IMR-90 (cell line): ENCODE measurements at regions not wholly inside any gene's neighbourhood (a gene's known extent, or its start where the extent isn't known, plus 50 kb on each side); places are given as distances from the start of the nearest gene placed in this dataset.

Source experiments
- ATAC-seq: fragments of 200-7000 bp; cut with Tn5 transposase; 2 replicates; pipeline ENCODE4 v1.9.1; 2020; ENCODE audit warnings: low read depth, mild to moderate bottlenecking, moderate library complexity
- BruUV-seq: library from RNA; stranded (reverse); fragments of 400-500 nt; replicated peaks from 2 replicates; lab custom pipeline; 2021; lab: Mats Ljungman, UMichigan
- CTCF ChIA-PET: fragments of 300-600 bp; formaldehyde crosslinking; extraction: SDS; loops from one replicate; lab custom pipeline; 2021; ENCODE audit warnings: antibody characterized with exemption; lab: Yijun Ruan, JAX
- POLR2A ChIA-PET: fragments of 300-600 bp; sonication (Branson Sonifier 250); formaldehyde crosslinking; loops from one replicate; lab custom pipeline; 2022; ENCODE audit warnings: antibody characterized with exemption; ENCODE audit not compliant: unreplicated experiment; lab: Charles Lee
- DNase-seq: peaks from one replicate; pipeline ENCODE4 v3.0.0; 2013
- H2AFZ ChIP-seq: replicated peaks from 2 replicates; pipeline ENCODE3; 2013; ENCODE audit warnings: low read length, mild to moderate bottlenecking; ENCODE audit not compliant: poor library complexity
- H2AK5ac ChIP-seq: 2 replicates; pipeline ENCODE4 v1.6.1; 2013; ENCODE audit warnings: low read depth, low read length, inconsistent platforms
- H2AK9ac ChIP-seq: replicated peaks from 2 replicates; pipeline ENCODE3; 2013; ENCODE audit warnings: mild to moderate bottlenecking, low read depth, low read length, moderate library complexity; ENCODE audit not compliant: poor library complexity
- H2BK120ac ChIP-seq: 2 replicates; pipeline ENCODE4 v1.6.1; 2013; ENCODE audit warnings: low read depth, low read length, inconsistent platforms
- H2BK15ac ChIP-seq: 3 replicates; pipeline ENCODE4 v1.6.1; 2013; ENCODE audit warnings: low read depth, low read length, inconsistent platforms
- H2BK20ac ChIP-seq: 2 replicates; pipeline ENCODE4 v1.6.1; 2013; ENCODE audit warnings: low read depth, mild to moderate bottlenecking, inconsistent platforms, low read length, moderate library complexity
- H2BK5ac ChIP-seq: 2 replicates; pipeline ENCODE4 v1.6.1; 2013; ENCODE audit warnings: mild to moderate bottlenecking, low read depth, low read length, inconsistent platforms; ENCODE audit not compliant: poor library complexity, severe bottlenecking
- H3K14ac ChIP-seq: replicated peaks from 2 replicates; pipeline ENCODE4 v1.6.1; 2013; ENCODE audit warnings: low read depth, low read length, inconsistent platforms
- H3K18ac ChIP-seq: 2 replicates; pipeline ENCODE4 v1.6.1; 2013; ENCODE audit warnings: low read depth, low read length, control low read depth
- H3K23ac ChIP-seq: 2 replicates; pipeline ENCODE4 v1.6.1; 2013; ENCODE audit warnings: low read depth, low read length, inconsistent platforms
- H3K27ac ChIP-seq: 2 replicates; pipeline ENCODE4 v1.5.1; 2013; ENCODE audit warnings: mild to moderate bottlenecking, control low read depth, low read length; ENCODE audit not compliant: insufficient read depth
- H3K27me3 ChIP-seq: 2 replicates; pipeline ENCODE4 v1.6.1; 2013; ENCODE audit warnings: low read length; ENCODE audit not compliant: control insufficient read depth, insufficient read depth
- H3K36me3 ChIP-seq: 2 replicates; pipeline ENCODE4 v1.6.1; 2013; ENCODE audit warnings: low read length, mixed read lengths; ENCODE audit not compliant: control insufficient read depth, insufficient read depth
- H3K4ac ChIP-seq: 2 replicates; pipeline ENCODE4 v1.6.1; 2013; ENCODE audit warnings: low read depth, low read length, inconsistent platforms
- H3K4me1 ChIP-seq: 2 replicates; pipeline ENCODE4 v1.6.1; 2013; ENCODE audit warnings: low read length, mixed read lengths; ENCODE audit not compliant: control insufficient read depth, insufficient read depth
- H3K4me2 ChIP-seq: 2 replicates; pipeline ENCODE4 v1.6.1; 2013; ENCODE audit warnings: low read depth, mild to moderate bottlenecking, control low read depth, low read length, moderate library complexity
- H3K4me3 ChIP-seq: 2 replicates; pipeline ENCODE4 v1.5.1; 2013; ENCODE audit warnings: low read depth, mild to moderate bottlenecking, control low read depth, low read length, moderate library complexity; ENCODE audit not compliant: insufficient read depth
- H3K56ac ChIP-seq: 2 replicates; pipeline ENCODE4 v1.6.1; 2013; ENCODE audit warnings: low read length, inconsistent platforms; ENCODE audit not compliant: insufficient read depth; ENCODE audit errors: extremely low read depth
- H3K79me1 ChIP-seq, 2 experiments: 2 replicates each; pipeline ENCODE4 v1.6.1; 2013; ENCODE audit warnings: low read length in 2 of 2, inconsistent platforms in 1 of 2, low read depth in 1 of 2
- H3K9ac ChIP-seq: 2 replicates; pipeline ENCODE4 v1.6.1; 2013; ENCODE audit warnings: low read depth, low read length, control low read depth
- H3K9me1 ChIP-seq: 2 replicates; pipeline ENCODE4 v1.6.1; 2013; ENCODE audit warnings: low read length, inconsistent platforms; ENCODE audit not compliant: insufficient read depth
- H3K9me3 ChIP-seq: 2 replicates; pipeline ENCODE4 v1.6.1; 2013; ENCODE audit warnings: low read length; ENCODE audit not compliant: control insufficient read depth, insufficient read depth
- H4K20me1 ChIP-seq: 2 replicates; pipeline ENCODE4 v1.6.1; 2013; ENCODE audit warnings: low read length, inconsistent platforms; ENCODE audit not compliant: insufficient read depth
- H4K5ac ChIP-seq: 2 replicates; pipeline ENCODE4 v1.6.1; 2013; ENCODE audit warnings: mild to moderate bottlenecking, low read depth, low read length, control low read depth
- H4K8ac ChIP-seq, 2 experiments: 2 replicates each; pipeline ENCODE4 v1.6.1; 2013; ENCODE audit warnings: low read depth in 2 of 2, low read length in 2 of 2, control low read depth in 1 of 2, inconsistent platforms in 1 of 2
- H4K91ac ChIP-seq: 2 replicates; pipeline ENCODE4 v1.6.1; 2013; ENCODE audit warnings: low read depth, low read length, inconsistent platforms; ENCODE audit not compliant: insufficient read depth
- BHLHE40 ChIP-seq: fragments of 150-350 bp; IDR thresholded peaks from 2 replicates; pipeline ENCODE4 v1.6.1; 2016; ENCODE audit warnings: mild to moderate bottlenecking, low read depth, low read length
- CEBPB ChIP-seq: IDR thresholded peaks from 2 replicates; pipeline ENCODE4 v1.6.1; 2012; ENCODE audit warnings: low read depth, low read length, improper control_type of control experiment
- CHD1 ChIP-seq: IDR thresholded peaks from 2 replicates; pipeline ENCODE4 v1.6.1; 2012; ENCODE audit warnings: low read depth, low read length, improper control_type of control experiment
- ELK1 ChIP-seq: fragments of 150-350 bp; IDR thresholded peaks from 2 replicates; pipeline ENCODE4 v1.6.1; 2016; ENCODE audit warnings: low read depth, mild to moderate bottlenecking, low read length, moderate library complexity, borderline replicate concordance
- FOS ChIP-seq: fragments of 150-350 bp; IDR thresholded peaks from 2 replicates; pipeline ENCODE4 v1.6.1; 2016; ENCODE audit warnings: low read depth, low read length
- MAFK ChIP-seq: IDR thresholded peaks from 2 replicates; pipeline ENCODE4 v1.6.1; 2012; ENCODE audit warnings: low read depth, low read length, improper control_type of control experiment
- MAZ ChIP-seq: IDR thresholded peaks from 2 replicates; pipeline ENCODE4 v1.6.1; 2012; ENCODE audit warnings: low read depth, mild to moderate bottlenecking, low read length, improper control_type of control experiment, moderate library complexity, borderline replicate concordance
- MXI1 ChIP-seq: IDR thresholded peaks from 2 replicates; pipeline ENCODE4 v1.6.1; 2012; ENCODE audit warnings: low read depth, mild to moderate bottlenecking, low read length, moderate library complexity, borderline replicate concordance
- NFE2L2 ChIP-seq: fragments of 150-350 bp; IDR thresholded peaks from 2 replicates; pipeline ENCODE4 v1.6.1; 2016; ENCODE audit warnings: low read depth, mild to moderate bottlenecking, low read length
- POLR2A ChIP-seq: IDR thresholded peaks from 2 replicates; pipeline ENCODE4 v1.6.1; 2012; ENCODE audit warnings: mild to moderate bottlenecking, low read depth, low read length
- RAD21 ChIP-seq: IDR thresholded peaks from 2 replicates; pipeline ENCODE4 v1.6.1; 2012; ENCODE audit warnings: low read length, improper control_type of control experiment
- RCOR1 ChIP-seq: IDR thresholded peaks from 2 replicates; pipeline ENCODE4 v1.6.1; 2012; ENCODE audit warnings: mild to moderate bottlenecking, low read length, improper control_type of control experiment; ENCODE audit not compliant: insufficient replicate concordance
- RFX5 ChIP-seq: IDR thresholded peaks from 2 replicates; pipeline ENCODE4 v1.8.0; 2012; ENCODE audit warnings: low read depth, mild to moderate bottlenecking, low read length, moderate library complexity
- SMC3 ChIP-seq: fragments of 150-350 bp; IDR thresholded peaks from 2 replicates; pipeline ENCODE4 v1.6.1; 2016; ENCODE audit warnings: low read depth, mild to moderate bottlenecking, antibody characterized with exemption, low read length, moderate library complexity
- USF2 ChIP-seq: fragments of 150-350 bp; IDR thresholded peaks from 2 replicates; pipeline ENCODE4 v1.6.1; 2017; ENCODE audit warnings: mild to moderate bottlenecking, antibody characterized with exemption, low read length, low read depth
- WGBS, 2 experiments: methylation state at CpG; one replicate each; pipeline versions ENCODE4 v1.1.5 to v1.1.7; 2013; ENCODE audit warnings: missing lambda C conversion rate in 2 of 2; ENCODE audit not compliant: insufficient read length in 1 of 2; ENCODE audit errors: extremely low coverage in 2 of 2; 5-methylcytosine and 5-hydroxymethylcytosine counted together
- dilution Hi-C: fragments of 300-500 bp; cut with HindIII; formaldehyde crosslinking; loops from one replicate; pipeline ENCODE4 v1.14.3; 2018; ENCODE audit warnings: low sequenced_read_pairs; ENCODE audit not compliant: unreplicated experiment
- in situ Hi-C: fragments of 300-500 bp; cut with MboI; formaldehyde crosslinking; loops from 3 replicates; pipeline ENCODE4 v1.14.3; 2019; ENCODE audit warnings: low sequenced_read_pairs, inconsistent platforms, mixed read lengths
- intact Hi-C: fragments of 100-400 bp; cut with micrococcal nuclease; formaldehyde crosslinking; loops from 2 replicates; pipeline ENCODE4 v1.10.0; 2022

- H2AFZ ChIP-seq = no peak overlapping the region
- ChIA-PET POLR2A (no interaction called here), CTCF (no interaction called here)
- no peak overlapping the region for H3K4me3 ChIP-seq
- H3K36me3 ChIP-seq = no peaks in the 10 kb centered on the region
- no peak overlapping the region for H2AK9ac ChIP-seq
- dilution Hi-C loops = no loop called here
- in situ Hi-C loops = no loop called here
- no peak overlapping the region for H4K91ac ChIP-seq
- H3K4me1 ChIP-seq = no peaks in the 10 kb centered on the region
- no peak overlapping the region for H3K23ac ChIP-seq
- DNase-seq = no peak
- H2AK5ac ChIP-seq = no peak overlapping the region
- no peak for ATAC-seq
- H4K5ac ChIP-seq = no peak overlapping the region
- H4K8ac ChIP-seq = no peak overlapping the region
- H3K4ac ChIP-seq = no peak overlapping the region
- no peaks in the 10 kb centered on the region for H3K9me3 ChIP-seq
- H2BK5ac ChIP-seq = no peak overlapping the region
- no peak overlapping the region for H3K27ac ChIP-seq
- WGBS, 2 experiments = no CpG with 5 or more reads among the region's 2 CpGs
- H3K18ac ChIP-seq = no peak overlapping the region
- no peak overlapping the region for H2BK120ac ChIP-seq
- H4K20me1 ChIP-seq = no peaks in the 10 kb centered on the region
- no peaks in the 10 kb centered on the region for H3K79me1 ChIP-seq
- H3K9ac ChIP-seq = no peak overlapping the region
- H3K9me1 ChIP-seq = no peaks in the 10 kb centered on the region
- no peak overlapping the region for H3K4me2 ChIP-seq
- no peak overlapping the region for H3K56ac ChIP-seq
- no TSS peak for BruUV-seq
- intact Hi-C loops = no loop called here
- no peaks in the 10 kb centered on the region for H3K27me3 ChIP-seq
- H2BK20ac ChIP-seq = no peak overlapping the region
- TF ChIP-seq RCOR1 = no peak
- TF ChIP-seq MXI1 = no peak
- TF ChIP-seq POLR2A = no peak
- no peak for TF ChIP-seq BHLHE40
- no peak for TF ChIP-seq USF2
- TF ChIP-seq FOS = no peak
- no peak for TF ChIP-seq NFE2L2
- no peak for TF ChIP-seq CHD1
- no peak for TF ChIP-seq MAFK
- TF ChIP-seq ELK1 = no peak
- TF ChIP-seq SMC3 = no peak
- TF ChIP-seq RAD21 = no peak
- TF ChIP-seq CEBPB = no peak
- no peak for TF ChIP-seq RFX5
- no peak for TF ChIP-seq MAZ
- H2BK15ac ChIP-seq = no peak overlapping the region
- no peak overlapping the region for H3K14ac ChIP-seq
Measured at GRCh38 chr1:58109646-58110200, 436.8 kb downstream of the OMA1 start.
